NCI-H146 treated with DMSO at 0.1 percent for 48 hours (cell line): ENCODE measurements at regions not wholly inside any gene's neighbourhood (a gene's known extent, or its start where the extent isn't known, plus 50 kb on each side); places are given as distances from the start of the nearest gene placed in this dataset.

Experiments used
- DNase-seq: peaks from one replicate; lab custom pipeline; 2025; ENCODE audit not compliant: unreplicated experiment; lab: John Stamatoyannopoulos, UW

DNA sequence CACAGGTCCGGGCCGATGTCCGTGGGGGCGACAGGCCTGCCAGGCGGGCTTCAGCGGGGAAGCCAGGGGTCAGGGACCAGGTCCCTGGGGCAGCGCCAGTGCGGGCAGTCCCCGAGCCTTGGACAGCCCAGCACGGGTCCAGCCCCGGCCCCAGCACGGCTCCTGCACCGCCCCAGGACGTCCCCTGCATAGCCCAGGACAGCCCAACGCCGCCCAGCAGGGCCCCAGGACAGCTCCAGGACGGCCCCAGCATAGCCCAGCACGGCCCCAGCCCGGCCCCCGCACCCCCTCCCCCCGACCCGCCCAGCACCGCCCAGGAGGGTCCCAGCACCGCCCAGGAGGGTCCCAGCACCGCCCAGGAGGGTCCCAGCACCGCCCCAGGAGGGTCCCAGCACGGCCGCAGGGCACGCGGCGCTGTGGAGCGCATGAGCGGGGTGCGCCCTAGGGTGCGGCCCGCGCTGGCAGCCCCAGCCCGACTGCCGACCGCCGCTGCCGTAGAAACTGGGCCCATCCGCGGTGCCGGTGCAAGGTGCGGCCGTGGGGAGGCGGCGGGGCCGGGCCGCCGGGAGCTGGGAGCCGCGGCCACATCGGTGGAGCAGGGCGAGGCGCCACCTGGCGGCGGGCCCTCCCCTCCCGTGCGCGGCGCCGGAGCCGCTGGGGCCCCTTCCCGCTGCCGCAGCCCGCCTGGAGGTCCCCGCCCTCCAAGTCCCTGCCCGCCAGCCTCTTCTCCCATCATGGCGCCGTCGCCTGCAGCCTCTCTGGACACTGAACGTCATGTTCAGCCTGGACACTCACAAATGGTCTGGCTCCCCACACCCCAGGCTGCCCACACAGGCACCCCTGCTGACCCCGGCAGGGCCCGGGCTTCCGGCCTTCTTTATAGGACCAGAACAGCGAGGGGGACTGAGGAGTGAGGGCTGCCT, 106.8 kb upstream of the NKX1-1 start:
- DNase-seq, result no peak

DNA sequence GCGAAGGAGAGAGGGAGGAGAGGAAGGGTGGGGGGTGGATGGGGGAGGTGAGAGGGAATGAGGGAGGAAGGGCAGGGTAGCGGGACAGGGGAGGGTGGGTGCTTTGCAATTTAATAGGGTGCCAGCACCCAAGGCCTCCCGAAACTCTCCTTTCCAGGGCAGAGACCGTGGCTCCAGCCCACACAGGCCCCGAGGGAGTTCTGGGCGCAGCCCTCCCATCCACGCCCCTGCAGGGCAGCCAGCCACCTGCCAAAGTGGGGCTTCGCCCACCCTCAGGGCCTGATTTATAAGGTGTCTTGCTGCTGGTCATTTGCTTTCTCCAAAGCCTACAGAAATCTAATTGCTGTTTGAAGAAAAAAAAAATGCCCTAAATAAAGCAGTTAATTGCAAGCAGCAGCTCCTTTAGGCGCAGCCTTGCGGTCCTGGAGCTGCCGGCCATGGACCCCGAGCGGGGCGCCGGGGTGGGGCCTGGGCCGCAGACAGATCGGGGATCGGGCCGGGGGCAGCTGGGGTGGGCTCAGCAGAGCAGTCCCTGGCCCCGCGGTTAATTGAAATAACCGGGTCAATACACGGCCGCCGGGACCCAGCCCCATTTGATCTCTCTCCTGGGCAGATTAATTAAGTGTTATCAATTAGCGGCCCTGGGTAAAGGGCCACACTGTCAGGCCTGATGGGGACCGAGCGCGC, 106.0 kb upstream of the NKX1-1 start:
- DNase-seq, result no peak

DNA sequence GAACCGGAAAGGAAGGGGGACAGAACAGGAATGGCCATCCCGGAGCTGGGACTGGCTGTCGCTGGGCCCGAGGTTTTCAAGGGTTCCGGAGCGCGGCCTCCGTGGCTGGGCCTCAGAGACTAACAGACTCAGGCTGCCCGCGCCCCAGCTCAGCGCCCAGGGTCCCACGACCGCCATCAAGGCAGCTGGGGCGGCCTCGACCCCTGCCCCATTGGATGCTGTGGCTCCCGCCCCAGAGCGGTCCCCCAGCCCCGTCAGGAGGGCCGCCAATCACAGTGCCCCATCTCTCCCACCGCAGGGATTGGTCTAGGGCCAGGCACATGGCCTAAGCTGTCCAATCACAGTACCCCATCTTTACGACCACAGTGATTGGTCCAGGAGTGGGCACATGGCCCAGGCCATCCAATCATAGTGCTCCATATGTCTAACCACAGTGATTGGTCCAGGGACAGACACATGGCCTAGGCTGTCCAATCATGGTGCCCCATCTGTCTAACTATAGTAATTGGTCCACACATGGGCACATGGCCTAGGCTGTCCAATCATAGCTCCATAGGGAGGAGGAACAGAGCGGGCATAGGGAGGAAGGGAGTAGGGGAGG, 105.3 kb upstream of the NKX1-1 start:
- no peak for DNase-seq

DNA sequence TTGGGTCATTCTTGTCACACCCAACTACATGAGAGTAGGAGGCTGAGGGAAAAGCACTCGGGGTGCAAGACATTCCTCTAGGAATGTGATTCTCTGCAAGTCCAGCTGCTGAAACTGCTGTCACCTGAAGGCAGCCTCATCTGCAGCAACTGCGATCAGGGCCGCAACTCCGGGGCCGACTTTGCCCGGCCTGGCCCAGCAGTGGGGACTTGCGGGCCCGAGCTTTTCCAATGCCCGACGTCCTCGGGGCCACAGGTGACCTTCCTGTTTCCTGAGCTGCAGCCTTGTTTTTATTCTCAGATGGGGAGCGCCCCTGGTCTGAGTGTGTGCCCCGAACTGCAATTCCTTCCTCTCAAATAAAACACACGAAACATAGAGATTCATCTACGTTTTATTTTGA, 104.7 kb upstream of the NKX1-1 start:
- no peak for DNase-seq

DNA sequence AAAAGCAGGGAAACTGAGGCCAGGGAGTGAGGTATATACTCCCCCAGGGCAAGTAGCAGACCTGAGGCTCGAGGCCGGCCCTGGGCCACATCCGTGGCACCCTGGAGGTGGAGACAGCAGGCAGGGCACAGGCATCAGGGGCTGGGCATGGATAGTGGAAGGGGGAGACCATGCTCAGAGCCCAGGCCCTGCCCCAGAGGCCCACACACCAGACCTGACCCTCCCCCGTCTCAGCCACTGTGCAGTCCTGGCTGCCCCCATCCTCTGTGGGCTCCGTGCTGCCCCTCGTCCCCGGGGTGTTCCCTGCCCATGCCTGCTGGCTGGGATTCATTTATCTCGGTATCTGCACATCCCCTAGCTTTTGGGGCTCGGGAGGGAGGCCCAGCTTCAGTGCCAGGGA, 103.1 kb upstream of the NKX1-1 start:
- DNase-seq, result no peak

DNA sequence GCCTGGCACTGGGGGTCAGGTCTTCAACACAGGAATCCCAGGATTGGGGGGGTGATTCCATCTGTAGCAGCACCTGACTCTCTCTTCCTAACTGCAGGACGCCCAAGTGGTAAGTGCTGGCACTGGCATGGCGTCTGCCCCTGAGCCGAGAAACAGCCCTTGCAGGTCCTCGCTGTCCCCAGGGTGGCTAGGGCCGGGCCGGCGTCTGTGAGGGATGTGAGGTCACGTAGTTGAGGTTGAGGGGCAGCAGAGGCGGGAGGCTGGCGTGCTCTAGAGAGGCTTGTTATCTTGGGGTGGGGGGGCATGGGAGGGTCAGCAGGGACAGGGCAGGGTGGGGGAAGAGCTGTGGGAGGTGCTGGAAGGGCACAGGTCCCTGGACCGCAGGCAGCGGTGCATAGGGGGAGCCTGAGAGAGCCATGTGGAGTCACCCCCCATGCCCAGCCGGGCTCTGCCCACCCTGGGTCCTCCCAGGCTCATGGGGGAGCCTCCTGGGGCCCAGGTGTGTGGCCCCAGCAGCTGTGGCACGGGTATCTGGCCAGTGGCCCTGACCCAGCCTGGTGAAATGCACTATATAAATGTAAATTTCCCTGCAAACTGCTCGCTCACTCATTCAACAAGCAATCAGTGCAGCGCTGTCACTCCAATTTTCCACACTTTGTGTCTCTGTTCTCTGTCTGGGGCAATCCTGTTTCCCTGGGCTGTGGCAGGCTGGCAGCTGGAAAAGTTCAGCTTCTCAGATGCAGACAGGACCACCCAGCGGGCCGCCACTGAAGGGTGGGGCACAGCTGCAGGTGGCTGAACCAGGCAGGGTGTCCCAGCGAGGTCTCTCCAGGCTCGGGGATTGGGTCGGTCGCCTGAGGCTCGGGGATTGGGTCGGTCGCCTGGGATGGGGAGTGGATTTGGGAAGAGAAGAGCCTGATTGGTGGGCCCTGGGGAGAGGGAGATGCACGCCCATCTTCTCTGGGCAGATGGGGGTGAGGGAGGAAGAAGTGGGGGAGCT, 102.2 kb upstream of the NKX1-1 start:
- no peak for DNase-seq

DNA sequence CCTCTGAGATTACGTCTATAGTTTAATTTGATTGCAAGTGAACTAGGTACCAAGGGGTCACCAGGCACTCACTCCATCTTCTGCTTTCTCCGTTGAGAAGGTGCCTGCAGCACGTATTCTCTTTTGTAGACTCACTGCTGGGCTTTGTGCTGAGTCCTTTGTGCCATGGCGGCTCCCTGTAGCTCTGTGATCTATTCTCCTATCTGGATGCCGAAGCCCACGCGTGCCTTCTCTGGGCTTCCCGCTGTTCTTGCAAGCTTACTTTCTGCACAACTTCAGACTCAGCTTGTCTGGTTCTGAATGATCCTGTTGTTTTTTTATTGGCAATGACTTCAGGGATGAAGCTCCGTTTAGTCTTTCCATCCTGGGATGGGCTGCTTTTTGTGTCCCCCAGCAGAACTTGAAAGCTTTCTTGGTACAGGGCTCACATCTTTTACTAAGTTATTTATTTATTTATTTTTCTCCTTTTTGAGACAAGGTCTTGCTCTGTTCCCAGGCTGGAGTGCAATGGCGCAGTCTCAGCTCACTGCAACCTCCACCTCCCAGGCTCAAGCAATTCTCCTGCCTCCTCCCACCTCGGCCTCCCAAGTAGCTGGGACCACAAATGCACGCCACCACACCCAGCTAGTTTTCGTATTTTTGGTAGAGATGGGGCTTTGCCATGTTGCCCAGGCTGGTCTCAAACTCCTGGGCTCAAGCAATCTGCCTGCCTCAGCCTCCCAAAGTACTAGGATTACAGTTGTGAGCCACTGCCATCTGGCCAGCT, 100.9 kb upstream of the NKX1-1 start:
- DNase-seq, result no peak

DNA sequence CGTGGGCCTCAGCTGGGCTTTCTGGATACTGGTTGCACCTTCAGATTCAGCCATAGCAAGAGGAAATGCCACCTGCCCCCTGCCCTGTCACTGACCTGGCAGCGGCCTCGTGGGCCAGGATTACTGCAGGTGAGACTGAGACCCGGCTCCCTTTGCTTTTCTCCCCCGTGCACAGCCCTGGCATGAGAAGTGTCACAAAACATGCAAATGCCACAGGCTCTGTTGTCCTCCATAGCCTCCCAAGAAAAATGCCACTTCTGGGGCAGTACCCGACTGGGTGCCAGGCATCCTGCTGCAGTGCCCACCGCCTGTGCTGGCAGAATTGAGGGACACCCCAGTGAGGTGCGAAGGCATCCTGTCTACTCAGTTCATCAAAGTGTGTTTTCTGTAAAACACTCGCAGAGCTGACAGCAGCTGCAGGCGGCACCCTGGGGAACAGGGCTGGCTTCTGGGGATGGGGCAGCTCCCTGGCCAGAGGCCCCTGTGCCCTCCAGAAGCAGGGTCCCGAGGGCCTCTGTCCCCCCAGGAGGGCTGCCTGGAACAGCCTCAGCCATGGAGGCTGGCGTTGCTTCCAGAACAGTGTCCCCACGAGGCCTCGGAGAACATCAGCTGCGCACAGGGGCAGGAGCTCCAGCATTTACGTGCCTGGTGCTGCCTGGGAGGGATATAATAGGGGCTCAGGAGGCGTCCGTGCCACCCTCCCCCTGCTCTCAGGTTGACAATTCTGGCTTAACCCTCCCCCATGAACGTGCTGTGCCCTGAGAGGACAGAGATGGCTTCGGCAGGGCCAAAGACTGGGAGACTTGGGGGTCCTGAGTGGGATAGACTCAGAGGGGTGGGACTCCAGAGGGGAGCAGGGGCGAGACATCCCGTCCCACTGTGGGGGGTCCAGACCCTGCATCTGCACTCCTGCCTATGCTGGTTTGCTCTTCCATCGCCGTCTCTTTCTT, 99.5 kb upstream of the NKX1-1 start:
- no peak for DNase-seq

DNA sequence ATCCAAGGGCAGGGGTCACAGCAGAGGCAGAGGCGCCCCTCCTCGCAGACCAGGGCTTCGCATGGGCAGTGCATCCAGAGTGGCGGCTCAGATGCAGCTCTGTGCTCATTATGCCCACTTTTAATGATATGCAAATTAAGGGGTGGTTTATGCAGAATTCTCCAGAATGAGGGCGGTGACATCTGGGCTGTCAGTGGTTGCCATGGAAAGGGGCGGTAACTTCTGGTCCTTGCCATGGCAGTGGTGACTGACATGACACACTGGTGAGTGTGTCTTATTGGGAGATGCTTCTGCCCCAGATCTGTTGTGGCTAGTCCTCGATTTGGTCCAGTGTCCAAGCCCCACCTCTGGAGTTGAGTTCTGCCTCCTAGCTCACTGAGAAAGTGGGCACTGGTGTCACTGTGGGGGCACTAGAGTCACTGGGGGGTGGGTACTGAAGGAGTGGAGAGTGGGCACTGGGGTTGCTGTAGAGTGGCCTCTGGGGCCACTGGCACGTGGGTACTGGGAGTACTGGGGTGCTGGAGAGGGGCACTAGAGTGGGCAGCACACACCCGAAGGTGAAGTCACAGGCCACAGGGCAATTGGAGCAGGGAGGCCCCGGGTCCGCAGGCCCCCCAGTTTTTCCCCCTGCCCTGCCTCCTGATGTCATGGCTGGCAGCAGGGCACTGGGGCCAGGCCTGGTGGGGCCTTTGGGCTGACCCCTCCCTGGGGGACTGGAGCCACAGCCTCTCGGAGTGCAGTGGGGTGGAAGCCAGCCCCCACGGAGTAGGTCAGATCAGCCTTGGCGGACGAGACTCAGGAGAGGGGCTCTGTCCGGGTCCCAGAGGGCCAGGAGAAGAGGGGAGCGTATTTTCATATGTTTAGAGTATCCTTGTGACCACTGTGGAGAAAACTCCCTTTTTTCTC, 98.6 kb upstream of the NKX1-1 start:
- DNase-seq, result no peak

DNA sequence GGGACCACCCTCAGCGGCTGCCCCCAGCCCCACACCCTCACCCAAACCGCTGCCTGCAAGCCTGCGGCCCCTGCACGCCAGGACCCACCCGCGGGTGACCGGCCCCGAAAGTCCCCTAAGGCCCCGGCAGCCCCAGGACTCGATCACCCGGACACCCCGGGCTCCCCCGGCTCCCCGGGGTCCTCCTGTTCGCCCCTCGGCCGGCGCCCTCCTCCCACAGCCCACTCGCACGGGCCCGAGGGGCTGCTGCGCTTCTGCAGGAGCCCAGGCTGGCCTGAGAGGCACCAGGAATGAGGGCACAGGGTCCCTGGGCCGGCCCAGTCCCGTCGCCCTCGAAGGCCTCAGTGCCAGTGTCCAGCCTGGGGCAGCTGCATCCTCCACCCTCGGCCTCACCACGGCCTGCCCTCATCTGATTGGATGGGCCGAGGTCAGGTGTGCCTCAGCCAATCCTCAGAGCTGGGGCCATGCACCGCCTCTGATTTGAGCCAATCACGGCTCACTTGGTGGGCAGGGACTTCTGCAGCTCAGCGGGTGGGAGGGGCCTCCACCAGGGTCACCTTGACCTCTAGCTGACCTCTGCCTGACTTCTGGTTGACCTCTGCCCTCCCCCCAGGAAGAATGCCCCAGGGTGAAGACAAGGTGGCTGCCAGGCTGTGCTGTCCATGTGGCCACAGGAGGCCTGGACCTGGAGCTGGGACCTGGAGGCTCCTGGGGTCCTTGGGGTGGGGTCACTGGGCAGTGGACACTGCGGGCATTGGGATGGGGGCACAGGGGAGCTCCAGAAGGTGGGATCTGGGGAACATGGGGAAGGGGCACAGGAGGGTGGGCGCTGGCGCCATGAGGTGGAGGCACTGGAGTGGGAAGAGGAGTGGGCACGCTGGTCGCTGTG, 97.6 kb upstream of the NKX1-1 start:
- no peak for DNase-seq

DNA sequence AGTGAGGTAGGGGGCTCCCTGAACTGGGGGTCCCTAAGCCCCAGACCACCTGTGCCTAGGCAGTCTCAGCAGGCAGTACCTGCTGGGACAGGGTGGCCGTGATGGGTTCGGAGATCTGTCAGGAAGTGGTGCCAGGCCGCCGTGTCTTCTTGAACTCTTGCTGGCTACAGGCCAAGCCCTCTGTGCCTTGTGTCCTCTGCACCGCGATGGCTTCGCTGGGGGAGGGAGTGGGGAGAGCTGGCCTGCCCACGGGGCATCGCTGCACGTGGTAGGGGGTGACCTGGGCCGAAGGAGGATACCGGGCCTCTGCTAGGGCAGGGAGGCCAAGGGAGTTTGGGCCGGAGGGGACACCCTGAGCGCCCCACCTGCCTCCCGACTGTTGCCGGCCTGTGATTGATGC, 96.7 kb upstream of the NKX1-1 start:
- no peak for DNase-seq

DNA sequence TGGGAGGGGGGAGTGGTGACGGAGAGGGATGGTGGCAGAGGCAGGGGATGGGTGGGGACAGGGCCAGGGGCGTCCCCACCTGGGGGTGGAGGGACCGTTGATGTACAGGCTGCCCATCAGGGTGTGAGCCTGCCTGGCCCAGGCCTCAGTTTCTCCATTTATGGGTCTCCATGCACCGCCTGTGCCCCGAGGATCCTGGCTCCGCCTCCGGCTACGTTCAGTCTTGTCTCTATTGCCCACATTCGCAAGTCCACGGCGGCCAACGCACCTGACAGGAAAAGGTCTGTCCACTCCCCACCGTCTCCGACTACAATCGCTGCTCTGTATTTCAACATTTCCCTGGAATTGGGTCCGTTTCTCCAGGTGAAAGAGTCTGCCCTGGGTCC, 96.3 kb upstream of the NKX1-1 start:
- no peak for DNase-seq

DNA sequence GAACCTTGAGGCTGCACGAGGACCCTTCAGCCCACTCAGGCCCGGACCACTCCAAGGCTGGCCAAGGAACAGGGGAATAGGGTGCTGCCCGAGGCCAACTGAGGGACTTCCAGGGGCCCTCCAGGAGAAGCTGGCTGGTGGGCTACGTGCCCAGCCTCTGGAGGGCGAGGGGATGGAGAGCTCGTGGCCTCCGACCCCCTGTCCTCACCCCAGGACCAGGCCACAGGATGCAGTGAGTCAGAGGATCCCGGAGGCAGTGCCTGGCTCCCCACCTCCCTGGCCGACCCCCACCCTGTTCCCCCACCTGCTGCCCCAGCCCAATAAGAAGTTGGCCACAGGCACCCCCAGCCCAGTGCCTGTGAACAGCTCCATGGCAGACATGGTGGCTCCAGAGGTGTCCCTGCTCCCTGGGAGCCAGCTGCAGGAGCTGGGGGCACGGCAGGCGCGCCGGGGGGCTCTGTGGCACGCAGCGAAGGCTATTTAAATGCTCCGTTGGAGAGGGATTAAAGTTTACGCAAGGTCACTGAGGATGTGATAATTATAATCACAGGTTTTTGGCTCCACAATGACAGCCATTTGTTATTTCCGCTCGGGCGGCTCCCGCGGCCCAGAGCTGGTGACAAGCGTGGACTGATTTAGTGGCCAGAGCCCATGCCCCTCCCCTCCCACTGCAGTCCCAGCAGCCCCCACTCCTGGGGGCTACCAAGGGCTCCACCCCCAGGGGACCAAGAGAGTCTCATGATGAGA, 95.7 kb upstream of the NKX1-1 start:
- no peak for DNase-seq

DNA sequence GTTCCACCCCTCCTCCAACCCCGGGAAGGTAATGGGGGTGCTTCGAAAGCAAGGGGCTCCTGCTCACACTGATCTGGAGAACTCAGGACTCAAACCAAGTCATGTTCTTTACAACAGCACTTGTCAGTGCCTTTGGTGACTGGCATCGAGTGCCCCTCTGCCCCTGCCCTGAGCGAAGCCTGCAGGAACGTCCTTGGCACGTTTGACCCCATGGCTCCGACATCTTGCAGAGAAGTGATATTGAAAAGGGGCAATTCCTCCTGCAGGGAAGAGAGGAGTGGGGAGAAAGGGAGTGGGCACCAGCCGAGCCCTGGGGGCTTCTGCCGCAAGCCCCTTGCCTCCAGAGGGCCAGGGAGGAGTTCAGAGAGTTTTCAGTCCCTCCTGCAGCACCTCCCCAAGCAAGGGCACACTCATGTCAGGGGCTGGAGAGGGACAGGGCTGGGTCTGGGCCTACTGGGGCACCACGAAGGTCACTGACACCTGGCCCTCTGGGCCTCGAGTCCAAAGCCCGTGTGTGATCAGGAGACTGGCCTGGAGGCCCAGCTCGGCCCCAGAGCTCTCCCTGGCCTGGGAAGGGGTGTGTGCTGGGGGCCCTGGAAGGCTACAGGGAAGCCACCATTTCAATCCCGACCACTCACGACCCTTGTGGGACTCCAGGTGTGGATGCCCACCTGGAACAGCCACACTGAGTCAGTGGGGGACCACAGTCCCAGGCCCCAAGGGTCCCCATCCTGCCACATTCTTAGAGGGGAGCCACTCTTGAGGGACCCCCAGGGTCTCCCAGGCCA, 94.9 kb upstream of the NKX1-1 start:
- no peak for DNase-seq

DNA sequence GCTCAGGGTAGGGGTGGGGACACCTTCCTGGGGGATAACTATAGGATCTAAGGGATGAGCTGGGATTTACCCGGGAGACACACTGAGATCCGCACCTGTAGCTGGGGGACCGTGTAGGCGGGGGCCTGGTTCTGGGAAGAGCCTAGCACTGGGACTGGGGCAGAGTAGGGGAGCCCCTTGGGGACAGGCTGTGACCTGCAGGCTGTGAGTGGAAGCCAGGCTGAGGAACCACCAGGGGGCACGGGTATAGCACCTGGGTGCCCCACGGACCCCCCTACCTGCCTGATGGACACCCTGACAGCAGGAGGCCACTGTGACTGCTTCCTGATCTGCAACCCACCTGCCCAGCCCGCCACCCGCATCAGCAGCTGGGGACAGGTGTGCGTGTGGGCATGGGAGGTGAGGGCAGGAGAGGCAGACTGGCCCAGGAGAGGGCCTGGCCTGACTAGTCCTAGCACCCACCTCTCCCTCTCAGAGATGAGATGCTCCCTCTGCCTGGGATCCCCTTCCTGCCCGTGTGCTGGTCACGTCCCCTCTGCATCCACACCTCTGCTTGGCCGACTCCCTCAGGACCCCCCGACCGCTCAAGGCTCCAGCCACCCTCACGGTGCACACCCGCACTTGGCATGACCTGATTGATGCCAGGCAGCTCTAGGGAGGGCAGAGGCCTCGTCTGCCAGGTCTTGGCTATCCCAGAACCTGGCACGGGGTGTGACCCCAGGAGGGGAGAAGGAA, 94.2 kb upstream of the NKX1-1 start:
- no peak for DNase-seq
